HEK293 (cell line): ENCODE measurements at regions not wholly inside any gene's neighbourhood (a gene's known extent, or its start where the extent isn't known, plus 50 kb on each side); places are given as distances from the start of the nearest gene placed in this dataset.

Experiments
- REST ChIP-seq: fragments of 450-650 bp; formaldehyde crosslinking; IDR thresholded peaks from 2 replicates; pipeline ENCODE4 v1.5.1; 2016; ENCODE audit warnings: missing biosample characterization, missing genetic modification characterization
- ZBTB7A ChIP-seq: fragments of 450-650 bp; formaldehyde crosslinking; IDR thresholded peaks from 2 replicates; pipeline ENCODE4 v1.5.1; 2016; ENCODE audit warnings: low read depth, missing biosample characterization, missing genetic modification characterization
- ZFP41 ChIP-seq: fragments of 450-650 bp; formaldehyde crosslinking; IDR thresholded peaks from 2 replicates; pipeline ENCODE4 v1.5.1; 2016; ENCODE audit warnings: missing biosample characterization, missing genetic modification characterization, borderline replicate concordance
- ZNF23 ChIP-seq: fragments of 450-650 bp; formaldehyde crosslinking; IDR thresholded peaks from 2 replicates; pipeline ENCODE4 v1.5.1; 2016; ENCODE audit warnings: missing biosample characterization, missing genetic modification characterization, borderline replicate concordance
- ZNF350 ChIP-seq: fragments of 450-650 bp; formaldehyde crosslinking; IDR thresholded peaks from 2 replicates; pipeline ENCODE4 v1.5.0; 2017; ENCODE audit warnings: missing biosample characterization, mild to moderate bottlenecking, missing genetic modification characterization
- TF ChIP-seq, protein P1 (sequence below): fragments of 450-650 bp; formaldehyde crosslinking; IDR thresholded peaks from 2 replicates; pipeline ENCODE4 v1.5.1; 2016; ENCODE audit warnings: missing biosample characterization, missing genetic modification characterization
- TF ChIP-seq, protein P2 (sequence below): fragments of 450-650 bp; formaldehyde crosslinking; IDR thresholded peaks from 2 replicates; pipeline ENCODE4 v1.5.1; 2016; ENCODE audit warnings: missing biosample characterization, missing genetic modification characterization, low read depth
- TF ChIP-seq, protein P3 (sequence below): fragments of 450-650 bp; formaldehyde crosslinking; IDR thresholded peaks from 2 replicates; pipeline ENCODE4 v1.5.1; 2016; ENCODE audit warnings: missing biosample characterization, missing genetic modification characterization

- TF ChIP-seq, protein P1, sequence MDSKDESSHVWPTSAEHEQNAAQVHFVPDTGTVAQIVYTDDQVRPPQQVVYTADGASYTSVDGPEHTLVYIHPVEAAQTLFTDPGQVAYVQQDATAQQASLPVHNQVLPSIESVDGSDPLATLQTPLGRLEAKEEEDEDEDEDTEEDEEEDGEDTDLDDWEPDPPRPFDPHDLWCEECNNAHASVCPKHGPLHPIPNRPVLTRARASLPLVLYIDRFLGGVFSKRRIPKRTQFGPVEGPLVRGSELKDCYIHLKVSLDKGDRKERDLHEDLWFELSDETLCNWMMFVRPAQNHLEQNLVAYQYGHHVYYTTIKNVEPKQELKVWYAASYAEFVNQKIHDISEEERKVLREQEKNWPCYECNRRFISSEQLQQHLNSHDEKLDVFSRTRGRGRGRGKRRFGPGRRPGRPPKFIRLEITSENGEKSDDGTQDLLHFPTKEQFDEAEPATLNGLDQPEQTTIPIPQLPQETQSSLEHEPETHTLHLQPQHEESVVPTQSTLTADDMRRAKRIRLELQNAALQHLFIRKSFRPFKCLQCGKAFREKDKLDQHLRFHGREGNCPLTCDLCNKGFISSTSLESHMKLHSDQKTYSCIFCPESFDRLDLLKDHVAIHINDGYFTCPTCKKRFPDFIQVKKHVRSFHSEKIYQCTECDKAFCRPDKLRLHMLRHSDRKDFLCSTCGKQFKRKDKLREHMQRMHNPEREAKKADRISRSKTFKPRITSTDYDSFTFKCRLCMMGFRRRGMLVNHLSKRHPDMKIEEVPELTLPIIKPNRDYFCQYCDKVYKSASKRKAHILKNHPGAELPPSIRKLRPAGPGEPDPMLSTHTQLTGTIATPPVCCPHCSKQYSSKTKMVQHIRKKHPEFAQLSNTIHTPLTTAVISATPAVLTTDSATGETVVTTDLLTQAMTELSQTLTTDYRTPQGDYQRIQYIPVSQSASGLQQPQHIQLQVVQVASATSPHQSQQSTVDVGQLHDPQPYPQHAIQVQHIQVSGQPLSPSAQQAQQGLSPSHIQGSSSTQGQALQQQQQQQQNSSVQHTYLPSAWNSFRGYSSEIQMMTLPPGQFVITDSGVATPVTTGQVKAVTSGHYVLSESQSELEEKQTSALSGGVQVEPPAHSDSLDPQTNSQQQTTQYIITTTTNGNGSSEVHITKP = no peak
- TF ChIP-seq ZBTB7A (tag by site-specific recombination) = no peak
- TF ChIP-seq, protein P2, sequence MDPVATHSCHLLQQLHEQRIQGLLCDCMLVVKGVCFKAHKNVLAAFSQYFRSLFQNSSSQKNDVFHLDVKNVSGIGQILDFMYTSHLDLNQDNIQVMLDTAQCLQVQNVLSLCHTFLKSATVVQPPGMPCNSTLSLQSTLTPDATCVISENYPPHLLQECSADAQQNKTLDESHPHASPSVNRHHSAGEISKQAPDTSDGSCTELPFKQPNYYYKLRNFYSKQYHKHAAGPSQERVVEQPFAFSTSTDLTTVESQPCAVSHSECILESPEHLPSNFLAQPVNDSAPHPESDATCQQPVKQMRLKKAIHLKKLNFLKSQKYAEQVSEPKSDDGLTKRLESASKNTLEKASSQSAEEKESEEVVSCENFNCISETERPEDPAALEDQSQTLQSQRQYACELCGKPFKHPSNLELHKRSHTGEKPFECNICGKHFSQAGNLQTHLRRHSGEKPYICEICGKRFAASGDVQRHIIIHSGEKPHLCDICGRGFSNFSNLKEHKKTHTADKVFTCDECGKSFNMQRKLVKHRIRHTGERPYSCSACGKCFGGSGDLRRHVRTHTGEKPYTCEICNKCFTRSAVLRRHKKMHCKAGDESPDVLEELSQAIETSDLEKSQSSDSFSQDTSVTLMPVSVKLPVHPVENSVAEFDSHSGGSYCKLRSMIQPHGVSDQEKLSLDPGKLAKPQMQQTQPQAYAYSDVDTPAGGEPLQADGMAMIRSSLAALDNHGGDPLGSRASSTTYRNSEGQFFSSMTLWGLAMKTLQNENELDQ (tag by site-specific recombination) = no peak
- TF ChIP-seq ZNF350 = no peak
- TF ChIP-seq, protein P3, sequence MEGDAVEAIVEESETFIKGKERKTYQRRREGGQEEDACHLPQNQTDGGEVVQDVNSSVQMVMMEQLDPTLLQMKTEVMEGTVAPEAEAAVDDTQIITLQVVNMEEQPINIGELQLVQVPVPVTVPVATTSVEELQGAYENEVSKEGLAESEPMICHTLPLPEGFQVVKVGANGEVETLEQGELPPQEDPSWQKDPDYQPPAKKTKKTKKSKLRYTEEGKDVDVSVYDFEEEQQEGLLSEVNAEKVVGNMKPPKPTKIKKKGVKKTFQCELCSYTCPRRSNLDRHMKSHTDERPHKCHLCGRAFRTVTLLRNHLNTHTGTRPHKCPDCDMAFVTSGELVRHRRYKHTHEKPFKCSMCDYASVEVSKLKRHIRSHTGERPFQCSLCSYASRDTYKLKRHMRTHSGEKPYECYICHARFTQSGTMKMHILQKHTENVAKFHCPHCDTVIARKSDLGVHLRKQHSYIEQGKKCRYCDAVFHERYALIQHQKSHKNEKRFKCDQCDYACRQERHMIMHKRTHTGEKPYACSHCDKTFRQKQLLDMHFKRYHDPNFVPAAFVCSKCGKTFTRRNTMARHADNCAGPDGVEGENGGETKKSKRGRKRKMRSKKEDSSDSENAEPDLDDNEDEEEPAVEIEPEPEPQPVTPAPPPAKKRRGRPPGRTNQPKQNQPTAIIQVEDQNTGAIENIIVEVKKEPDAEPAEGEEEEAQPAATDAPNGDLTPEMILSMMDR (tag by site-specific recombination) = no peak
- TF ChIP-seq REST = no peak
- no peak for TF ChIP-seq ZNF23 (tag by site-specific recombination)
- no peak for TF ChIP-seq ZFP41 (tag by site-specific recombination)
Observed at GRCh38 chr11:98732947-98733346, 287.8 kb upstream of the CNTN5 start.
